Heart left ventricle (tissue), 13 donors: ENCODE measurements at regions not wholly inside any gene's neighbourhood (a gene's known extent, or its start where the extent isn't known, plus 50 kb on each side); places are given as distances from the start of the nearest gene placed in this dataset.

Source experiments
- POLR2A ChIP-seq, 2 donors: fragments of 450-650 bp; IDR thresholded peaks; one replicate each; pipeline ENCODE4 v1.6.1; 2017; ENCODE audit warnings: antibody characterized with exemption in 2 of 2, mild to moderate bottlenecking in 2 of 2, moderate library complexity in 2 of 2
- TF ChIP-seq, protein P1 (sequence below), 12 donors: fragments of 200-600 bp; sonication (generic) in 4 of 12; IDR thresholded peaks; one replicate each; pipeline versions ENCODE4 v1.5.0 to v1.8.0; 2018 to 2022; ENCODE audit warnings: antibody characterized with exemption in 12 of 12, mild to moderate bottlenecking in 5 of 12
- donor health status: ischemic (EF 13 %, LVEDD 7.1; RV severe dilation, severe dysfunction).
- donor health status: DM: no; HTN: yes; CAD: no.
- donor health status: DM: no; HTN: no; CAD: no.
- donor health status: ischemic (EF 25% LVEDD 6.9; RV normal size, moderate dysfunction).
- donor health status: ischemic (EF 25% LVEDD 5.7; RV mildly dilated, moderate dysfunction).
- donor health status: ischemic (EF 35%, LVEDD 5.7; RV mildly dilated, moderate dysfunction).
- donor health status: nonischemic (EF 11% LVEDD 7.7; RV severe dilation, severe dysfunction).
- donor health status: DM: yes; HTN: yes; CAD: no.
- donor health status: PGD.
- donor health status: ischemic (EF 29% LVEDD 5.4; RV normal size, mild dysfunction).
- donor health status: nonischemic (EF 23%, LVEDD 6.1; RV moderate dilation, normal function).

DNA sequence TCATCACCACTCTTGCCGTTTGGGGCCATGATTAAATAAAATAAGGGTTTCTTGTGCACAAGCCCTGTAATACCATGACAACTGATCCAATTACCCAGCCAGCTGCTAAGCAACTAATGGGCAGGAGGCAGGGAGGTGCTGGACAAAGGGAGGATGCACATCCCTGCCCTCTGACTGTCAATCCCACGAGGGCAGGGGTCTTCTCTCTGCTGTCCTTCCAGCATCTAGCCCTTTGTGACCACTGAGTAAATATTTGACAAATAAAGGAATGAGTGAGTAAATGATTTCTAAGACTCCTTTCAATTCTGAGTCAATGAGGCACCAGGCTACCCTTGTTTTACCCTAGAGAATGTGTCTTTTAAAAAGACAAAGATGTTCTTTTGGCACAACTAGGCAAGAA is 247.1 kb downstream of the SYK start:
- no peak for TF ChIP-seq POLR2A (IDR thresholded peaks at IDR 0.05)
- TF ChIP-seq, protein P1, sequence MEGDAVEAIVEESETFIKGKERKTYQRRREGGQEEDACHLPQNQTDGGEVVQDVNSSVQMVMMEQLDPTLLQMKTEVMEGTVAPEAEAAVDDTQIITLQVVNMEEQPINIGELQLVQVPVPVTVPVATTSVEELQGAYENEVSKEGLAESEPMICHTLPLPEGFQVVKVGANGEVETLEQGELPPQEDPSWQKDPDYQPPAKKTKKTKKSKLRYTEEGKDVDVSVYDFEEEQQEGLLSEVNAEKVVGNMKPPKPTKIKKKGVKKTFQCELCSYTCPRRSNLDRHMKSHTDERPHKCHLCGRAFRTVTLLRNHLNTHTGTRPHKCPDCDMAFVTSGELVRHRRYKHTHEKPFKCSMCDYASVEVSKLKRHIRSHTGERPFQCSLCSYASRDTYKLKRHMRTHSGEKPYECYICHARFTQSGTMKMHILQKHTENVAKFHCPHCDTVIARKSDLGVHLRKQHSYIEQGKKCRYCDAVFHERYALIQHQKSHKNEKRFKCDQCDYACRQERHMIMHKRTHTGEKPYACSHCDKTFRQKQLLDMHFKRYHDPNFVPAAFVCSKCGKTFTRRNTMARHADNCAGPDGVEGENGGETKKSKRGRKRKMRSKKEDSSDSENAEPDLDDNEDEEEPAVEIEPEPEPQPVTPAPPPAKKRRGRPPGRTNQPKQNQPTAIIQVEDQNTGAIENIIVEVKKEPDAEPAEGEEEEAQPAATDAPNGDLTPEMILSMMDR (IDR thresholded peaks at IDR 0.05), result no peak
